ENCODE measurements at regions not wholly inside any gene's neighbourhood (a gene's known extent, or its start where the extent isn't known, plus 50 kb on each side); places are given as distances from the start of the nearest gene placed in this dataset.

DNA sequence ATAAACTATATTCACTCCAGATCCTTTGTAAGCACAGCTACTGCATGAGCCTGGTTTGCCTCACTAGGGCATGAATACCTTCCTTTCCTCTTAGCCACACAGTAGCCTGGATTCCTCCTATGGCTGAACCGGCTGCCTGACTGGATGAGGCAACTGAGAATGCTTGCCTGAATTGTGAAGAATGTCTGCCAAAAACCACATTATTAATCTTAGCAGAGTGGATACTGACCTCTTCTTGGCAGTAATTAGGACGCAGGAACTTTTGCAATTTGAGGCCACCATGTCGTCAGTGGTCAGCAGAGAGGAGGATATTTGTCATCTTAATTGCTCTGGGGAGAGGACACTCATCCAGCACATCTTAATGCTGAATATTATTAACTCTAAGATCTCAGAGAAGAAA lies 651.8 kb upstream of the GOT2 start:
- no peak for TF ChIP-seq POLR2A (IDR thresholded peaks at IDR 0.05)
- TF ChIP-seq, protein P1, sequence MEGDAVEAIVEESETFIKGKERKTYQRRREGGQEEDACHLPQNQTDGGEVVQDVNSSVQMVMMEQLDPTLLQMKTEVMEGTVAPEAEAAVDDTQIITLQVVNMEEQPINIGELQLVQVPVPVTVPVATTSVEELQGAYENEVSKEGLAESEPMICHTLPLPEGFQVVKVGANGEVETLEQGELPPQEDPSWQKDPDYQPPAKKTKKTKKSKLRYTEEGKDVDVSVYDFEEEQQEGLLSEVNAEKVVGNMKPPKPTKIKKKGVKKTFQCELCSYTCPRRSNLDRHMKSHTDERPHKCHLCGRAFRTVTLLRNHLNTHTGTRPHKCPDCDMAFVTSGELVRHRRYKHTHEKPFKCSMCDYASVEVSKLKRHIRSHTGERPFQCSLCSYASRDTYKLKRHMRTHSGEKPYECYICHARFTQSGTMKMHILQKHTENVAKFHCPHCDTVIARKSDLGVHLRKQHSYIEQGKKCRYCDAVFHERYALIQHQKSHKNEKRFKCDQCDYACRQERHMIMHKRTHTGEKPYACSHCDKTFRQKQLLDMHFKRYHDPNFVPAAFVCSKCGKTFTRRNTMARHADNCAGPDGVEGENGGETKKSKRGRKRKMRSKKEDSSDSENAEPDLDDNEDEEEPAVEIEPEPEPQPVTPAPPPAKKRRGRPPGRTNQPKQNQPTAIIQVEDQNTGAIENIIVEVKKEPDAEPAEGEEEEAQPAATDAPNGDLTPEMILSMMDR (IDR thresholded peaks at IDR 0.05 in 8 of 11, conservative IDR thresholded peaks at IDR 0.05 in 3 of 11), result no peak
- peak in 1 of 3 donors; percentile 61 for TF ChIP-seq POLR2AphosphoS5 (IDR thresholded peaks at IDR 0.05)
